Psoas muscle (tissue), 7 donors: ENCODE measurements at regions not wholly inside any gene's neighbourhood (a gene's known extent, or its start where the extent isn't known, plus 50 kb on each side); places are given as distances from the start of the nearest gene placed in this dataset.
A peak's percentile ranks its signal among the peaks of the same experiment; 100 is the strongest.
"Not testable (repeated sequence)": the region's sequence is repeated elsewhere in the genome, so short reads cannot be mapped to it uniquely, and the experiment has no call there.

Source experiments
- ATAC-seq, 4 donors: fragments of 200-7000 bp; cut with Tn5 transposase; one replicate each; pipeline ENCODE4 v1.9.1; 2020; ENCODE audit warnings: moderate library complexity in 3 of 4, mild to moderate bottlenecking in 2 of 4
- DNase-seq, 2 donors: peaks; one replicate each; pipeline ENCODE4 v3.0.0-alpha.2; 2020
- H3K27ac ChIP-seq: fragments of 200-600 bp; one replicate; pipeline ENCODE4 v1.8.0; 2022
- H3K27me3 ChIP-seq, 3 donors: fragments of 200-600 bp in 1 of 3; one replicate each; pipeline versions ENCODE4 v1.6.1 to v1.8.0; 2013 to 2022; ENCODE audit warnings: low read length in 2 of 3, mild to moderate bottlenecking in 2 of 3, moderate library complexity in 1 of 3; ENCODE audit not compliant: insufficient read depth in 3 of 3
- H3K36me3 ChIP-seq, 2 donors: fragments of 200-600 bp in 1 of 2; one replicate each; pipeline versions ENCODE4 v1.6.1 to v1.8.0; 2013 to 2022; ENCODE audit warnings: low read depth in 1 of 2, mild to moderate bottlenecking in 1 of 2, moderate library complexity in 1 of 2; ENCODE audit not compliant: insufficient read depth in 1 of 2
- H3K4me1 ChIP-seq: fragments of 200-600 bp; one replicate; pipeline ENCODE4 v1.8.0; 2022
- H3K4me3 ChIP-seq: fragments of 200-600 bp; one replicate; pipeline ENCODE4 v1.8.0; 2022; ENCODE audit warnings: mild to moderate bottlenecking
- H3K9me3 ChIP-seq: fragments of 200-600 bp; one replicate; pipeline ENCODE4 v1.8.0; 2022
- WGBS, 3 donors: extraction: QIAGEN DNeasy Blood & Tissue Kit; methylation state at CpG; one replicate each; pipeline versions ENCODE4 v1.1.6 to v1.1.7; 2013; 5-methylcytosine and 5-hydroxymethylcytosine counted together
- intact Hi-C, 2 donors: fragments of 100-400 bp; cut with DNase I; formaldehyde crosslinking; loops; one replicate each; pipeline versions ENCODE4 v1.11.0 to v1.14.2; 2022
- TF ChIP-seq, protein P1 (sequence below): fragments of 200-600 bp; IDR thresholded peaks from one replicate; pipeline ENCODE4 v1.8.0; 2022; ENCODE audit warnings: antibody characterized with exemption
- donor health status: healthy with polysubstance abuse.
- donor health status: DM: no; HTN: no; CAD: no; lungs with moderate emphysema.
- donor health status: Bipolar disorder and iron deficiency.
- donor health status: healthy.
- donor health status: DM: yes; HTN: yes; CAD: no.
- donor health status: DM: no; HTN: no; CAD: no.
- donor health status: DM: yes; HTN: yes; CAD: no.

DNA sequence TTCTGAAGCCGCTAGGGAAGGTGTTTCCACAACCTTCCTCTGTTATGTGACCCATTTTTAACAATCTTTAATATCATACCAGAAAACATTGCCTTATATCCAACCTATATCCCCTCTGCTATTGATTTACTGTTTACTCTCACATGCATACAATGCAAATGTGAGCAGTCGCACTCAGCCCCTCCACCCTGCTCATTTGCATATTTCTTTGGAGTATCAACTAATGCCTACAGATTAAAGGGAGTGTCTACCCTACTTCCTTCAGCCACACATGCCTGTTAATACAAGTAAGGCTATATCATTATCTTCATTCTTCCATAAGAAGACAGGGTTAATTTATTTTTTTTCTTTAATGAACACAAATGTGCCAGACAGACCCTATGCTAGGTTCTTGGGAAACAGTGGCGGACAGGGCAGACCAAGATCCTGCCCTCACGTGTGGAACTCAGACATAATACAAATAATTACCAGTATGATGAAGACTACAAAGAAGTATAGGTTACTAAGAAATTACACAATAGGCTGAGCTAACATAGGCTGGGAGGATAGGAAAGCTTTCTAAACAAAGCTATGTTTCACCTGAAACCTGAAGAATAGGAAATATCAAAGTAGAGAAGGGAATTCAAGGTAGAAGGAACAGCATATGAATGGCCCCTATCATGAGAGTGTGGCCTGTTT, 107.3 kb upstream of the MDM1 start:
- peak overlapping the region; percentile 78 for H3K27ac ChIP-seq
- ATAC-seq (peak in 3 of 4 donors; percentile 29 to 37 (median 34)), DNase-seq (no peak)
- no peak overlapping the region for H3K4me3 ChIP-seq
- no peaks in the 10 kb centered on the region for H3K36me3 ChIP-seq
- 85 to 92% (median 86%) methylated on average over 4 of the region's 4 CpGs for WGBS, 3 donors
- TF ChIP-seq, protein P1, sequence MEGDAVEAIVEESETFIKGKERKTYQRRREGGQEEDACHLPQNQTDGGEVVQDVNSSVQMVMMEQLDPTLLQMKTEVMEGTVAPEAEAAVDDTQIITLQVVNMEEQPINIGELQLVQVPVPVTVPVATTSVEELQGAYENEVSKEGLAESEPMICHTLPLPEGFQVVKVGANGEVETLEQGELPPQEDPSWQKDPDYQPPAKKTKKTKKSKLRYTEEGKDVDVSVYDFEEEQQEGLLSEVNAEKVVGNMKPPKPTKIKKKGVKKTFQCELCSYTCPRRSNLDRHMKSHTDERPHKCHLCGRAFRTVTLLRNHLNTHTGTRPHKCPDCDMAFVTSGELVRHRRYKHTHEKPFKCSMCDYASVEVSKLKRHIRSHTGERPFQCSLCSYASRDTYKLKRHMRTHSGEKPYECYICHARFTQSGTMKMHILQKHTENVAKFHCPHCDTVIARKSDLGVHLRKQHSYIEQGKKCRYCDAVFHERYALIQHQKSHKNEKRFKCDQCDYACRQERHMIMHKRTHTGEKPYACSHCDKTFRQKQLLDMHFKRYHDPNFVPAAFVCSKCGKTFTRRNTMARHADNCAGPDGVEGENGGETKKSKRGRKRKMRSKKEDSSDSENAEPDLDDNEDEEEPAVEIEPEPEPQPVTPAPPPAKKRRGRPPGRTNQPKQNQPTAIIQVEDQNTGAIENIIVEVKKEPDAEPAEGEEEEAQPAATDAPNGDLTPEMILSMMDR = no peak
- H3K9me3 ChIP-seq = peaks cover 6% of the 10 kb centered on the region
- peaks cover 22% of the 10 kb centered on the region for H3K4me1 ChIP-seq
- no peaks in the 10 kb centered on the region for H3K27me3 ChIP-seq
- intact Hi-C loops = no loop called here

DNA sequence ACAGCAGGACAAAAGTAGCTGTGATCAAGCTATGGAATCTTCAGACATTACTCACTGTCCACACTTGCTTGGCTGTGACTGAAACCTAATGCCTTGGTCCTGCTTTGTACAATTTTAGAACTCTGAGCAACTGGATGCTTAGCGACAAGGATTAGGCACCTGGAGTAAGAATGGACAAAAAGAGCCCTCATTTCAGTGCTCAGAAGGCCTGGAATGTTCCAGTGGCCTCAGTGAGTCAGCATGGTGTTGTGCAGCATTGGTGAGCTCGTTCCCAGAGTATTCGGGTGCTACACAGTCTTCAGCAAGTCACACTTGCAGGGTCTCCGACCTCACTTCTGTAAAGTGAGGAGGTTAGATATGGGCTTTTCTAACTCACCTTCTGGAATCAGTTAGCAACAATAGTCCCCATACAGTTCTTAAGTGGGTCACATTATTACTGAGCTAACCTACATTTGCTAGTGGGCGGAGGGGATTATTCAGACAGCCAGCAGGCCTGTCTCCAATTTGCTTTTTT, 108.0 kb upstream of the MDM1 start:
- Histone ChIP-seq H3K27ac (peak overlapping the region; percentile 78), H3K36me3 (no peaks in the 10 kb centered on the region), H3K9me3 (peaks cover 3% of the 10 kb centered on the region), H3K4me1 (peaks cover 22% of the 10 kb centered on the region), H3K27me3 (no peaks in the 10 kb centered on the region), H3K4me3 (no peak overlapping the region)
- TF ChIP-seq, protein P1 = no peak
- DNase-seq (peak in 1 of 2 donors; percentile 18), ATAC-seq (peak; percentile 98 to 99 (median 99))
- 44 to 66% (median 48%) methylated on average over 5 of the region's 5 CpGs for WGBS, 3 donors
- intact Hi-C loops = no loop called here

DNA sequence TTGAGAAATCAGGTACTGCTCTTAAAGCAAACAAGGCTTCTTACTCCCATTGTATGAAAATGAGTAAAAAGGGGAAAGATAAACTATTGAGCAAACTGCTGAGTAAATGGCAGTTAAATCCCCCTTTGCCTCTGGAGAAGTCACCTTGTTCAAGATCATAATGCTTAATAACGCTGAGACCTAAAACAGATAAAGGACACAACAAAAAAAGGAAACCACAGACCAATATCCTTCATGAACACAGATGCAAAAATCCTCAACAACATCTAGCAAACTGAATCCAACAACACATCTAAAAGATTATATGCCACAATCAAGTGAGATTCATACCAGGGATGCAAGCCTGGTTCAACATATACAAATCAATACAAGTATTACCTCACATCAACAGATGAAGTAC, 109.0 kb upstream of the MDM1 start:
- Histone ChIP-seq H3K36me3 (no peaks in the 10 kb centered on the region), H3K4me3 (no peak overlapping the region), H3K27ac (peak overlapping the region; percentile 78), H3K4me1 (peaks cover 22% of the 10 kb centered on the region), H3K9me3 (no peaks in the 10 kb centered on the region), H3K27me3 (no peaks in the 10 kb centered on the region)
- ATAC-seq (no peak), DNase-seq (no peak)
- intact Hi-C loops = no loop called here
- 83 to 90% (median 86%) methylated on average over 1 of the region's 1 CpG for WGBS, 3 donors
- TF ChIP-seq, protein P1 = no peak

DNA sequence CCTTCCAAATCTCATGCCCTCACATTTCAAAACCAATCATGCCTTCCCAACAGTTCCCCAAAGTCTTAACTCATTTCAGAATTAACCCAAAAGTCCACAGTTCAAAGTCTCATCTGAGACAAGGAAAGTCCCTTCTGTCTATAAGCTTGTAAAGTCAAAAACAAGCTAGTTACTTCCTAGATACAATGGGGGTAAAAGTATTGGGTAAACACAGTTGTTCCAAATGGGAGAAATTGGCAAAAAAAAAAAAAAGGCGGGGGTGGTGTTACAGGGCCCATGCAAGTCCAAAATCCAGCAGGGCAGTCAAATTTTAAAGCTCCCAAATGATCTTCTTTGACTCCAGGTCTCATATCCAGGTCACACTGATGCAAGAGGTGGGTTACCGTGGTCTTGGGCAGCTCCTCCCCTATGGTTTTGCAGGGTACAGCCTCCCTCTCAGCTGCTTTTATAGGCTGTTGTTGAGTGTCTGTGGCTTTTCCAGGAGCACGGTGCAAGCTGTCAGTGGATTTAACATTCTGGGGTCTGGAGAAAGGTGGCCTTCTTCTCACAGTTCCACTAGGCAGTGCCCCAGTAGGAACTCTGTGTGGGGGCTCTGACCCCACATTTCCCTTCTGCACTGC, 110.3 kb upstream of the MDM1 start:
- H3K27me3 ChIP-seq, H3K9me3 ChIP-seq, H3K4me3 ChIP-seq, DNase-seq, H3K27ac ChIP-seq, H3K36me3 ChIP-seq, intact Hi-C loops, ATAC-seq: not testable (repeated sequence)
- H3K4me1 ChIP-seq = peaks cover 22% of the 10 kb centered on the region
- 87 to 89% (median 87%) methylated on average over 3 of the region's 3 CpGs for WGBS, 3 donors

DNA sequence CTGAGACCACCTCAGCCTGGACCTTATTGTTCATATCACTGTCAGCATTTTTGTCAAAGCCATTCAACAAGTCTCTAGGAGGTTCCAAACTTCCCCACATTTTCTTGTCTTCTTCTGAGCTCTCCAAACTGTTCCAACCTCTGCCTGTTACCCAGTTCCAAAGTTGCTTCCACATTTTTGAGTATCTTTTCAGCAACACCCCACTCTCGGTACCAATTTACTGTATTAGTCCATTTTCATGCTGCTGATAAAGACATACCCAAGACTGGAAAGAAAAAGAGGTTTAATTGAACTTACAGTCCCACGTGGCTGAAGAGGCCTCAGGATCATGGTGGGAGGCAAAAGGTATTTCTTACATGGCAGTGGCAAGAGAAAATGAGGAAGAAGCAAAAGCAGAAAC, 111.5 kb upstream of the MDM1 start:
- H3K36me3 ChIP-seq, H3K9me3 ChIP-seq, intact Hi-C loops, H3K27me3 ChIP-seq, H3K27ac ChIP-seq, ATAC-seq, DNase-seq, H3K4me3 ChIP-seq: not testable (repeated sequence)
- WGBS, 3 donors = 78 to 83% (median 82%) methylated on average over 2 of the region's 2 CpGs
- peaks cover 22% of the 10 kb centered on the region for H3K4me1 ChIP-seq
